ENCODE measurements at regions not wholly inside any gene's neighbourhood (a gene's known extent, or its start where the extent isn't known, plus 50 kb on each side); places are given as distances from the start of the nearest gene placed in this dataset.

- DNase-seq (ENCODE audit: low read depth) = no peak
These were observed 394.2 kb upstream of the IRX2 start for GRCh38 chr5:3145641-3146040.

DNA sequence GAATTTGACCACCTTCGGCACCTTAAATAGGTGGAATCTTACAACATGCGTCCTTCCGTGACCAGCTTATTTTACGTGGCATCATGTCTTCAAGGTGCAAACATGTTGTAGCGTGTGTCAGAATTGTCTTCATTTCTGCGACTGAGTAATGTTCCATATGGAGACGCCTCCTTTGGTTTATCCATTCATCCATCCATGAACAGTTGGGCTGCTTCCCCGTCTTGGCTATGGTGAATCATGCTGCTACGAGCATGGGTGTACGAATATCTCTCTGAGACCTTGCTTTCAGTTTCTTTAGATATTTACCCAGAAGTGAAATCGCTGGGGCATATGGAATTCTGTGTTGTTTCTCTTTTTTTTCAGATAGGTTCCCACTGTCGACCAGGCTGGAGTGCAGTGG is 391.9 kb upstream of the IRX2 start:
- peak; percentile 76 for DNase-seq (ENCODE audit: low read depth)

DNA sequence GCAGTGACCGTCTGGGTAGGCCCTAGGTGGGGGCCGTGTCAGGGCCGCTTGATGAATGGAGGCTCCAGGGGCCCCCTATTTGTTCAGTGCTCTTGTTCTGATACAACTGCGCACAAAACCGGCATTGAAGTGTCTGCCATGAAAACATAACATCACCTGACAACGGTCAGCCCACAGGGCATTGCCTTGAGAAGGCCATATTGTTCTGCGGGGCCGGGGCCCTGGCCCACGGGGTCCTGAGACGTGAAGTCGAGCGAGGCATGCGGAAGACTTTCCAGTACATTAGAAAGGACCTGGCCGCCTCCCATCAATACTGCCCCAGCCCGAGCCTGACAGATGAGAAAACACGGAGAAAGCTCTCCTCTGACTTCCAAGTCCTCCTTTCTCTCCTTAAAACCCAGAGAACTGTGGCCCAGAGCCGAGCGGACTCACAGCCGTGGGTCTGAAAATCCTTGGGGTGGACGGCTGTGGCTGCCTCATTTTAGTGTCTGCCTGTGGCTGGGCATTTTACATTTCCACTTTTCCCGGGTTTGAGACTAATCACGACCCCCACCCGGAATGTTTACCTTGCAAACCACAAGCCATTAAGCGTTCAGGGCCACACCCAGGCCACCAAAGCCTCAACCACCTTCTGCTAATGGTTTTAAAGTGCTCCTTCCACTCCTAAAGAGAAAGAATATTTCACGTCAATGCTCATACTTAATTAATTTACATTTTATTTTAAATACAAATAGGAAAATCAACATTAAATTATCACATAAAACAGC is 391.0 kb upstream of the IRX2 start:
- DNase-seq (ENCODE audit: low read depth) = peak; percentile 57

DNA sequence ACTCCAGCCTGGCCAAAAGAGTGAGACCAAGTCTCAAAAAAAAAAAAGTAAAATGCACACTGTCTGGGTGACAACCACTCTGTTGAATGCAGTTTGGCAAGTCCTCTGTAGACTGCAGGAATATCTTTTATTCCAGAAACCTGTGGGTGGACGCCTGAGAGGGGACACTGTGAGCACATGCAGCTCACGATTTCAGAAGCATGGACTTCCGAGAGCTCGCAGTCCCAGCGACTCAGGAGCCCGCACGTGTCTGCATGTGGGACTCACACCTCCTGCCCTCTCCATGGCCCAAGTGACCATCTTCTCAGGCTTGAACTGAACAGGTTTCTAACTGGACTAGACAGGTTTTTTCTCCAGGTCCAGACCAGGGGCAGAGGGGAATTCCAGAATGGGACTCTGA is 388.6 kb upstream of the IRX2 start:
- DNase-seq (ENCODE audit: low read depth) = no peak

- peak; percentile 90 for DNase-seq (ENCODE audit: low read depth)
These were observed 388.0 kb upstream of the IRX2 start for GRCh38 chr5:3139499-3139931.

DNA sequence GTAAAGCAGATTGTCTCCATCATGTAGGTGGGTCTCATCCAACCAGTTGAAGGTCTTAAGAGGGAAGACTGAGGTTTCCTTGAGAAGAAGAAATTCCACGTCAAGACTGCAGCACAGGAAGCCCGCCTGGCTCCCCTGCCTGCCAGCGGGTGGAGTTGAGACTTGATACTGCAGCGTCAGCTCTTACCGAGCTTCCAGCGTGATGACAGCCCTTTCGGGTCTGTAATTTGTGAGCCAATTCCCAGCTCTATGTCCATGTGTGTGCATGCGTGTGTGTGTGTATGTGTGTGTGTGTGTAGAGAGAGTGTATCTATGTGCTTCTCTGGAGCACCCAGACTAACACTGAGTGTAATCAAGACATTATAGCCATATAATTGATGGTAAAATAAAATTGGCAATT is 379.7 kb upstream of the IRX2 start:
- DNase-seq (ENCODE audit: low read depth) = no peak

DNA sequence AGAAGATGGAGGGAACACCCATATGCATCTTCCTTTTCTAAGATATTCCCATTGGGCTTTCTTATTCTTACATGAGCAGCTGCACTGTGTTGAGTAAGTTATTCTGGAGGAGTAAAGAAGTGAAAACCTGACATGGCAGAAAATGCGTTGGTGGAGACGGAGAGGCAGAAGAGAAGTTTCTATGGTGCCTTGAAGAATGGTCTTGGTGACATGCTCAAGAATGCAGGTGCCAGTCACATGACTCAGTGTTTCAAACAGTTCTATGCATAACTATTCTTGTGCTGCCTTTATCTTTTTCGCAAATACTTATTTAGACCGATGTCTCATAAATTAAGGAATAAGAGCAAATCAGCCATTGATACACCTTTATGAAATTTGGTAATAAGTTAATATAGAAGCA is 377.8 kb upstream of the IRX2 start:
- DNase-seq (ENCODE audit: low read depth) = no peak

DNA sequence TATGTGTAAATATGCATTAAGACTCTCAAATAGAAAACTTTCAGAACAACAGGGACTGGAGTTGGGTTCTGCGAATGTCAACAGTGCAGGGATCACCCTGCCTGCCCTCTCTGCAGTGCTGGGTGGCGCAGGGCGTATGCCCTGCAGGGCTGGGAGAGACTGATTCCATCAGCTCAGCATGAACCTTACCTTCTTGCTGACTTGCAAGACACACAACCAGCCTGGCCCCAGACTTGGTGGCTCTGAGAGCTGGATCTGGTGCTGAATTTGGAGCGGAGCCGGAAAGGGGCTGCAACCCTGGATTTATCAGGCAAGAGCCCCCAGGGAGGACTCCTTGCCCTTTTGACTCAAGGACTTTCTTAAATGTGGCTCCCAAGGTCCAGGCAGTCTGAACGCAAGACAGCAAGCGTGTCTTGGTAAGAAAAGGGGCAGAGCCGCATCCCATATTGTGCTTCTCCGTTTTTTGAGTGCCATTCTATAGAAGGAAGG is 376.0 kb upstream of the IRX2 start:
- no peak for DNase-seq (ENCODE audit: low read depth)

GRCh38 chr5:3126639-3127038 is 375.2 kb upstream of the IRX2 start:
- no peak for DNase-seq (ENCODE audit: low read depth)

GRCh38 chr5:3124410-3124809 is 372.9 kb upstream of the IRX2 start:
- no peak for DNase-seq (ENCODE audit: low read depth)

DNA sequence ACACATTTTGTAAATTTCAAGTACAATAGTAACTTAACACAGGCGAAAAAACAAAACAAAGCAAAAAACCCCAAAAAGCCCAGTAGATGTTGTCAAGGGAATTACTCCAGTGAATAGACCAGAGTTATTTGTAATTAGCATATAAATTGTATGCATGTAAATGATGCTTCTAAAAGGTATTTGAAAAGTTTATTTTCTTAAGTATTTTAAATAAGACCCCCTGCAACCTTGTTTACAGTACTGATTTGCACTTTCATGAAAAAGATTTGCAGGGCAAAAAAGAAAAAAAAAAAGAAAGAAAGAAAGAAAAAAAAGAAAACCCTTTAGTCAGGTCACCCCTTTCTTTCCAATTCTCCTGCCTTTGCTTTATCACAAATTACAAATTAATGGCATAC is 372.3 kb upstream of the IRX2 start:
- no peak for DNase-seq (ENCODE audit: low read depth)

DNA sequence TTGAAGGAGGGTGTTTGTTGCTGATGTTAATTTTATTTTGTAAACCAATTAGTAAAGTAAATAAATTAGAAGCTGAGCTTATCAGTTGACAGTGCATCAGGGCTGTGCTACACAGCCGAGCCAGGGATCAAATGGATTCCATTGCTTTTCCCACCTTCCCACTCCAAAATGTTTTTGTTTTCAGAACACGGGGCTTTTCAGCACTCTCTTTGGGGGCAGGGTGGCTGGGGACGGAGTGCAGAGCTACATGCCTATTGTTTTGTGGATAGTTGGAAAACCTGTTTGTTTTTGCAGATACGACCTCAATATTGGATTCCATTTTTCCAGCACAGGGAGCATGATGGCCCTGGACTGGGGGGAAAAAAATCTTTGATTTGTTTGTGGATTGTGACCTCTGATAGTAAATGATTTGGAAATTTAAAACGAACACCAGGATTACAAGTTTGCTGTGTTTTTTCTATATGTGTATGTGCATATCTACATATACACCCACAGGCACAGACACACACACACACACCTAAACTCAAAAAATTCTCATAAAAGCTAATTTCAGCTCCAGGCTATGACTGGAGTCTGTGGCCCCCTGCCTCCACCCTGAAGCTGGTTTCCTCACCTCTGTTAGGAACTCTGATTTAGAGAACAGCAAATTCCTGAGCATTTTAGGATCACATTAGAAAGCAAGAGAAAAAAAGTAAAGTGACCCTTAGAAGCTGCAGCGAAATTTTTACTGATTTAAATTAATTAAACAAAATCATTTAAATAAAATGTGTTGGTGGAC is 371.7 kb upstream of the IRX2 start:
- no peak for DNase-seq (ENCODE audit: low read depth)

GRCh38 chr5:3122216-3122615 is 370.7 kb upstream of the IRX2 start:
- no peak for DNase-seq (ENCODE audit: low read depth)

DNA sequence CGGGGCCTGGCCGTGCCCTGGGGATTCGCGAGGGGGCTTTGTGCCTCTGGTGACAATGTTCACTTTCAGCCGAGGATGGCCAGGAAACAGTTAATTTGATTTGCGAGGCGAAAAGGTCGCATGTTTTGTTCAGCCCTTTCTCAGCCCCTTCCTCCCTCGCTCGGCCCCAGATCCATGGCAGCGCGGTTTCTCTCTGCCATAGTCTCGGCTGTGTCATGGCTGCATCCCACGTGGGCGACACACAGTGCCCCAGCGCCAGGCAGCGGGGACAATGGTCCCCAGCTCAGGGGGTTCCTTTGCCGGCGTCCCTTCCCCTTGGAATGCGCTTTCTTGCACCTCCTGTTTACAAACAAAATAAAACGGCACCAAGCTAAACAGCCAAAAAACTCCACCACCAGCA is 370.3 kb upstream of the IRX2 start:
- no peak for DNase-seq (ENCODE audit: low read depth)

GRCh38 chr5:3120028-3120427 is 368.6 kb upstream of the IRX2 start:
- no peak for DNase-seq (ENCODE audit: low read depth)

DNA sequence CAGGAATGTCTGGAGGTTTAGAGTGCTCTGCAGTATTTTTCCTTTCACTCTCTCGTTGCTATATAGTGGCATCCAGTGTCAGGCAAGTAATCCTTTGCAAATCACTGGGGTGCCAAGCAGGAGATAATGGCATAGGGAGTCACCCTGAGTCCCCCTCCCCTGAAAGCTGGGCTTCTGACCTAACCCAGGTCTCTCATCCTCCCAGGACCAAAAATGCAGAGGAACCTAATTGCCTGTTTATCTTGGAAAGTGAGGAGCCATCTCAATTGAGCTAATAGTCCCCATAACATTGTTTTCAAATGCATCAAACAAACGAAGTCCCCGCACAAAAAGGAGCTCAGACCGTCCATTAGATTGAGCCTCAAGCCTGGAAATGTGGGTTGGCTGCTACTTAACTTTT is 368.0 kb upstream of the IRX2 start:
- no peak for DNase-seq (ENCODE audit: low read depth)

GRCh38 chr5:3118340-3118739 is 366.9 kb upstream of the IRX2 start:
- DNase-seq (ENCODE audit: low read depth) = no peak

DNA sequence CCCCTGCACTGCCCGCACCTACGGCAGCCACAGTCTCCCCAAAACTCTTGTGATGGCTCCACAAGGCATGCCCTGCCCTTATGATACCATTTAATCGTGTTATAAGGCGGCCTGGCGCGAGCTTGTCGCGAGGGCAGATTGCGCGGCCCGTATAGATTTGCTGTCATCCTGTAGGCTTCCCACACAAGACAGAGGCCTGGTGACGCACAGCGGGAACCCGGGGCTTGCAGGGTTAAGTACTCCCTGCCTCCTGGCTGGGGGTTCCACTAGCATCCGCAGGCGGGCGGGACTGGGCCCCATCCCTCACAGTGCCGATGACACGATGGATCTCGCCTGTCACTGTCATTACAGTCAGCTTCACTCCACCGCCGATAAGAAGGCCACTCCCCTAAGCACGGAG is 364.9 kb upstream of the IRX2 start:
- DNase-seq (ENCODE audit: low read depth) = no peak

DNA sequence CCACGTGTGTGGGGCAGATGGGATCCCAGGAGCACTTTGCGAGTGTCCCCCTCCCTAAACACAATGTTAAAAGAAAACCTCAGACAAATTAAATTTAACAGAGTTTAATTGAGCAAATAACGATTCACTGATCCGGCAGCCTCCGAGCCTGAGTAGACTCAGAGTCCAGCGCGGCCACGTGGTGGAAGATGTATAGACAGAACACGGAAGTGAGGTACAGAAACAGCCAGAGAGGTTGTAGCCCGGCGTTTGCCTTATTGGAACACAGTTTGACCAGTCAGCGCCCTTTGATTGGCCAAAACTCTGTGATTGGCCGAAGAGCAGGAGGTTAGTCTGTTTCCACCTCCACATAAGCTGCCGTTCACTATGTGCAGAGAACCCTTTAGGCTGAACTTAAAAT is 363.0 kb upstream of the IRX2 start:
- no peak for DNase-seq (ENCODE audit: low read depth)

- no peak for DNase-seq (ENCODE audit: low read depth)
These were observed 358.9 kb upstream of the IRX2 start for GRCh38 chr5:3110371-3110770.

GRCh38 chr5:3107156-3107611 is 355.7 kb upstream of the IRX2 start:
- no peak for DNase-seq (ENCODE audit: low read depth)

- DNase-seq (ENCODE audit: low read depth) = no peak
These were observed 354.1 kb upstream of the IRX2 start for GRCh38 chr5:3105581-3105980.

DNA sequence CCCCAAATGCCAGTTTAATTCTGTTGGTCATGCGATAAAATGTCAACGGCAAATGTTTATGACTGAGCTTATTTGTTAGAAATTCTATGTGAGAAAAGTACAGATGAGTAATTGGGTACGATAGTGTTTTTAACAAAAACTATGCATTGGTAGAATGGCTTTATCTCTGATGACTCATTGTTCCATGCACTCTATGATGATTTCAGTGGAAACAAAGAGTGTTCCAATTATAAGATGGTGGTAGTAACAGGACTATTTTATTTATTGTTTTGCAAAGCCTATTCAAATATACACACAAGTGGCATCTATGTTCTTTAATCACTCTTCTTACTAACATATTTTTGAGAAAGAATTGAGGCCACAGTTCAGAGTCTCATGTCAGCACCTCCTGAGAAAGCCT is 353.7 kb upstream of the IRX2 start:
- no peak for DNase-seq (ENCODE audit: low read depth)
